ENCODE measurements at regions not wholly inside any gene's neighbourhood (a gene's known extent, or its start where the extent isn't known, plus 50 kb on each side); places are given as distances from the start of the nearest gene placed in this dataset.

GRCh38 chr1:105362438-105362837, 1612.7 kb downstream of the AMY1C start:
- DNase-seq (ENCODE audit: unreplicated experiment), result no peak
- no TSS peak for BruUV-seq (replicated peaks)
- Mint-ChIP-seq H3K4me3 (ENCODE audit: unreplicated experiment) (no peak overlapping the region), H3K36me3 (ENCODE audit: insufficient read depth, unreplicated experiment) (no peaks in the 10 kb centered on the region), H3K4me1 (ENCODE audit: insufficient read depth, unreplicated experiment) (no peaks in the 10 kb centered on the region), H3K27ac (ENCODE audit: low read depth, unreplicated experiment) (no peak overlapping the region), H3K9me3 (ENCODE audit: unreplicated experiment) (no peaks in the 10 kb centered on the region), H3K27me3 (ENCODE audit: insufficient read depth, unreplicated experiment) (no peaks in the 10 kb centered on the region)
- intact Hi-C loops (cut with micrococcal nuclease), result no loop called here
- ChIA-PET CTCF (interaction anchor here (0.6 kb wide), 1 partner anchor 660 kb away, joined by 3 read pairs; no protein-coding TSS in a partner anchor), POLR2A (no interaction called here)
- no peak for TF ChIP-seq CTCF (IDR thresholded peaks at IDR 0.05; ENCODE audit: unreplicated experiment)

DNA sequence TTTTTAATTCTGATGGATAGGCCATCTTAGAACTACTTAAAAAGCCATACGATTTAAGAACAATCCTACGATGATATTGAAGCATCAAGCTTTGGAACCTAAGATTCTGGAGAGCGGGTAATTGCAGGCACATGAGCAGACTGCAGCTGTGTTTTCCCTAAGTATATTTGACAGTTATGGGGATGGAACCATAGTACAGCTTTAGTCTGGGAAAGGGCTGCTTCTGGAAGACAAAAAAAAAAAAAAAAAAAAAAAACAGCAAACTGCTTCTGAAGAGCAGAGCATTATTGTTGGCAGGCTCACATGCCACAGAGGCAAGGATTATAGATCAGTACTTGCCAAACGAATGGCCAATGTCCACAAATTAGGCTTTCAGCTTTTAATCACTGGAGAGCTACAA, 1618.7 kb downstream of the AMY1C start:
- Mint-ChIP-seq H3K27me3 (ENCODE audit: insufficient read depth, unreplicated experiment) (no peaks in the 10 kb centered on the region), H3K36me3 (ENCODE audit: insufficient read depth, unreplicated experiment) (no peaks in the 10 kb centered on the region), H3K27ac (ENCODE audit: low read depth, unreplicated experiment) (no peak overlapping the region), H3K9me3 (ENCODE audit: unreplicated experiment) (no peaks in the 10 kb centered on the region), H3K4me1 (ENCODE audit: insufficient read depth, unreplicated experiment) (no peaks in the 10 kb centered on the region), H3K4me3 (ENCODE audit: unreplicated experiment) (no peak overlapping the region)
- DNase-seq (ENCODE audit: unreplicated experiment), result no peak
- ChIA-PET CTCF (no interaction called here), POLR2A (interaction anchor here (1.0 kb wide), 1 partner anchor 22 kb away, joined by 3 read pairs; no protein-coding TSS in a partner anchor)
- TF ChIP-seq CTCF (IDR thresholded peaks at IDR 0.05; ENCODE audit: unreplicated experiment), result no peak
- intact Hi-C loops (cut with micrococcal nuclease), result no loop called here
- BruUV-seq (replicated peaks), result no TSS peak

DNA sequence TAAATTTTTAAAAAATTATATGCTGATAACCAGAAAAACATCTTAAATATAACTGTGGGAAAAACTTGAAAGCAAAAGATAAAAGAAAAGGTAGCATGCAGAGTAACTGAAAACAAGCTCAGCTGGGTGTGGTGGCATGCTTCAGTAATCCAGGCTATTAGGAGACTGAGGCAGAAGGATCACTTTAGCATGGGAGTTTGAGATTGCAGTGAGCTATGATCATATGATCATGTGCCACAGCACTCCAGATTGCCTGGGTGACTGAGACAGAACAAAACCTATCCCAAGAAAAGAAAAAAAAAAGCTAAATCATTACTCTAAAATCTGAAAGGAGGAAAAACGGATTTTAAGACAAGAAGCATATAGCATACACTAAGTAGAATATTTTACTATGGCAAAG, 1624.0 kb downstream of the AMY1C start:
- no peak overlapping the region for H3K27ac Mint-ChIP-seq (ENCODE audit: low read depth, unreplicated experiment)
- POLR2A ChIA-PET, result no interaction called here
- H3K4me1 Mint-ChIP-seq (ENCODE audit: insufficient read depth, unreplicated experiment), result no peaks in the 10 kb centered on the region

DNA sequence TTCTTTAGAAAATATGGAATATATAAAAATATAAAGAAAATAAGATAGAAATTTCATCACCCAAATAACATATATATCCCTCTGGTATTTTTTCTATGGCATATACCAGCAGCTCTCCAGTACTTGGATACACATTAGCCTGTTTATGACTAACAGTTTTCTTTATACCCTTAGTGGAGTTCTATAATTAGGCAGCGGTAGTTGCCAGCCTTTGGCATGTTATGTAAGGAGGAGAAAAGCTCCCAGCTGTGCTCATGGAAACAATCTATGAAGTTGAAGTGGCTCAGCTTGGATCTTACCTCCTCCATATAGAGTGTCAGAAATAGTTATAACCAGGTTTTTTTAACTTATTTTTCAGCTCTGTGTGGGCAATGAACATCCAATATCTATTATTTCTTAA, 1636.8 kb downstream of the AMY1C start:
- TF ChIP-seq CTCF (IDR thresholded peaks at IDR 0.05; ENCODE audit: unreplicated experiment), result no peak
- H3K36me3 Mint-ChIP-seq (ENCODE audit: insufficient read depth, unreplicated experiment), result no peaks in the 10 kb centered on the region
- BruUV-seq (replicated peaks), result no TSS peak
- no peaks in the 10 kb centered on the region for H3K4me1 Mint-ChIP-seq (ENCODE audit: insufficient read depth, unreplicated experiment)
- ChIA-PET CTCF (interaction anchor here (1.0 kb wide), 1 partner anchor 9 kb away, joined by 3 read pairs; no protein-coding TSS in a partner anchor), POLR2A (interaction anchor here (0.6 to 1.3 kb wide), 2 partner anchors 10 to 1440 kb away, joined by 3 read pairs; no protein-coding TSS in a partner anchor)
- no peaks in the 10 kb centered on the region for H3K27me3 Mint-ChIP-seq (ENCODE audit: insufficient read depth, unreplicated experiment)
- peaks cover 7% of the 10 kb centered on the region for H3K9me3 Mint-ChIP-seq (ENCODE audit: unreplicated experiment)
- no peak overlapping the region for H3K27ac Mint-ChIP-seq (ENCODE audit: low read depth, unreplicated experiment)
- DNase-seq (ENCODE audit: unreplicated experiment), result no peak
- H3K4me3 Mint-ChIP-seq (ENCODE audit: unreplicated experiment), result no peak overlapping the region
- intact Hi-C loops (cut with micrococcal nuclease), result no loop called here

More for the DNA sequence above, 1624.0 kb downstream of the AMY1C start:
- intact Hi-C loops (cut with micrococcal nuclease), result no loop called here
- no peaks in the 10 kb centered on the region for H3K27me3 Mint-ChIP-seq (ENCODE audit: insufficient read depth, unreplicated experiment)
- CTCF ChIA-PET, result interaction anchor here (0.5 kb wide), 1 partner anchor 1806 kb away, joined by 3 read pairs; no protein-coding TSS in a partner anchor
- no TSS peak for BruUV-seq (replicated peaks)
- H3K36me3 Mint-ChIP-seq (ENCODE audit: insufficient read depth, unreplicated experiment), result no peaks in the 10 kb centered on the region
- no peak overlapping the region for H3K4me3 Mint-ChIP-seq (ENCODE audit: unreplicated experiment)
- no peak for DNase-seq (ENCODE audit: unreplicated experiment)
- no peak for TF ChIP-seq CTCF (IDR thresholded peaks at IDR 0.05; ENCODE audit: unreplicated experiment)
- no peaks in the 10 kb centered on the region for H3K9me3 Mint-ChIP-seq (ENCODE audit: unreplicated experiment)

All from MCF 10A (cell line).